HG02798 (cell line): ENCODE measurements at regions not wholly inside any gene's neighbourhood (a gene's known extent, or its start where the extent isn't known, plus 50 kb on each side); places are given as distances from the start of the nearest gene placed in this dataset.

Experiments
- ATAC-seq: cut with Tn5 transposase; IDR thresholded peaks from one replicate; pipeline ENCODE4 v1.9.1; 2021; ENCODE audit warnings: mild to moderate bottlenecking; ENCODE audit not compliant: unreplicated experiment, poor library complexity

- no peak for ATAC-seq
These were observed 656.2 kb downstream of the KCNJ2 start for GRCh38 chr17:70825321-70826125.

- ATAC-seq: no peak
These were observed 660.5 kb downstream of the KCNJ2 start for GRCh38 chr17:70829876-70830275.

DNA sequence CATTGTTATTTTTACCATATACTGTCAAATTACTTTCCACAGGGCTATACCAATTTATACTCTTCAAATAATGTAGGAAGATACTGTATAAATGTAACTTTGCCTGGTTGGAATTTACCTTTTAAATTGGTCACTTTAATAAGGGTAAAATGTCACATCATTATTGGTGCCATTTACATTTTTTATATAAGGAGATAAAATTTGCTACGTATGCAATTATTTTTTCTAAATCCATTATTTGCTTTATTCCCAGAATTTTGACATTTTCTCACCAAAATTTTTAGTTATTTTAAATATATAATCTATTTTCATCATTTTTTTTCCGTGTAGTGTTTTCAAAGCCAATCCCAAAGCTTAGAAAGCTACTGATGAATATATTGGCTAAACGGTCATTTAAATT, 664.7 kb downstream of the KCNJ2 start:
- no peak for ATAC-seq

DNA sequence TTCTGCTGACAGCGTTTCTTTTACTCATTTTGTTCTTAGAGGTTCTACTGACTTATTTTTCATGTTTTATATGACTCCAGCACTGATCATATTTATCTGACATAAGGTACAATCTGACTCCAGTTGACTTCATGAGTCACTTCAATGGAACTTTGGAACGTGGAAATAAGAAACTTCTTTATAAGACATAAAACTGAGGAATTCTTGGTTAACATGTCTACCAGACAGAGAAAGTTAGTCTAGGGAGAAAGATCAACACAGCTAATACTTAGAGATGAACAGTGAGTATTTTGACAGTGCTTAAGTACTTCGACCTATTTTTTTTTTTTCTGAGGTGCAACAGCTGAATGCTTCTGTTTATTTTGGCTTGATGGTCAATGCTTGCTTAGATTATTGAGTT, 679.5 kb downstream of the KCNJ2 start:
- ATAC-seq: no peak

- ATAC-seq: no peak
These were observed 686.2 kb downstream of the KCNJ2 start for GRCh38 chr17:70855401-70856054.

DNA sequence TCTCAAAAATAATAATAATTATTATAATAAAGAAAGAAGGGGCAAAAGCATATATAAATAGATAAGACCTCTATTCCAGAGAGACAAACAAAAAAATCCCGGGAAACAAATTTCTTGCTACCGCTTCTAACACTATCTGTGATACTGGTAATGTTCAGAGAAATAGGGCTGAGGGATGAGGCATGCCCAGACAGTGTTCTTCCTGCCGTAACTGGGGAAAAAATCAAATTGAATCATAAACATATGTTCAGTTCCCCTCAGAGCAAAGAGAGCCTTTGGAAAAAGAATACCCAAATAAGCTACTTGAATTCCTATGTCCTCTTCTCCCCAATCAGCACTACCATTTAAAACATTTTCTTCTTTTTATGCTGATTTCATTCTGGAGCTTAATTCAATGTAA, 688.0 kb downstream of the KCNJ2 start:
- no peak for ATAC-seq

DNA sequence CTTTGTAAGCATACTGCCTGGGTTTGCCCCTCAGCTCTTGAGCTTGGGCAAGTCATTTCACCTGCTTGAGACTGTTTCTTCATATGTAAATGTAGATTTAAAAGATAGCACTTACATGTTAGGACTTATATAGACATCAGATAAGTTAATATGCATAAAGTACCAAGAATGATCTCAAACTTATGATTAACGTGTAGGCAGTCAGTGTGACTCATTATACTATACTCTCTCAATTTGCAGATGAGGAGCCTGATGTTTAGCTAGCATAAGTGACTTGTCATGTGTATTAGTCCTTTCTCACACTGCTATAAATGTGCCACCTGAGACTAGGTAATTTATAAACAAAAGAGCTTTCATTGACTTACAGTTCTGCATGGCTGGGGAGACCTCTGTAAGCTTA, 690.5 kb downstream of the KCNJ2 start:
- no peak for ATAC-seq

DNA sequence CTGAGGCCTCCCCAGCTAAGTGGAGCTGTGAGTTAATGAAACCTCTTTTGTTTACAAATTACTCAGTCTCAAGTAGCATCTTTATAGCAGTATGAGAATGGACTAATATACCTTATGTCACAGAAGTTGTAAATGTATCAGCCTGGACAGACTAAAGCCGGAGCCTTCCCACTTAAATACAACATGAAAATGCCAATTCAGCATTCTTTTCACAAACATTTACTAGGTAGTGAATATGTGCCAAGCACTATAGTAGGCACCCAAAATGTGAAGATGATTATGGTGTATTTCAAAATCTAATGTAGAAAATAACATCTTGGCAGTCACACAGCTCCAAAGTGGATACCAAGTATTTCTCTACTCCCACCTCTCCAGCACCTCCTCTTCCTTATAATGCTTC, 693.0 kb downstream of the KCNJ2 start:
- no peak for ATAC-seq

DNA sequence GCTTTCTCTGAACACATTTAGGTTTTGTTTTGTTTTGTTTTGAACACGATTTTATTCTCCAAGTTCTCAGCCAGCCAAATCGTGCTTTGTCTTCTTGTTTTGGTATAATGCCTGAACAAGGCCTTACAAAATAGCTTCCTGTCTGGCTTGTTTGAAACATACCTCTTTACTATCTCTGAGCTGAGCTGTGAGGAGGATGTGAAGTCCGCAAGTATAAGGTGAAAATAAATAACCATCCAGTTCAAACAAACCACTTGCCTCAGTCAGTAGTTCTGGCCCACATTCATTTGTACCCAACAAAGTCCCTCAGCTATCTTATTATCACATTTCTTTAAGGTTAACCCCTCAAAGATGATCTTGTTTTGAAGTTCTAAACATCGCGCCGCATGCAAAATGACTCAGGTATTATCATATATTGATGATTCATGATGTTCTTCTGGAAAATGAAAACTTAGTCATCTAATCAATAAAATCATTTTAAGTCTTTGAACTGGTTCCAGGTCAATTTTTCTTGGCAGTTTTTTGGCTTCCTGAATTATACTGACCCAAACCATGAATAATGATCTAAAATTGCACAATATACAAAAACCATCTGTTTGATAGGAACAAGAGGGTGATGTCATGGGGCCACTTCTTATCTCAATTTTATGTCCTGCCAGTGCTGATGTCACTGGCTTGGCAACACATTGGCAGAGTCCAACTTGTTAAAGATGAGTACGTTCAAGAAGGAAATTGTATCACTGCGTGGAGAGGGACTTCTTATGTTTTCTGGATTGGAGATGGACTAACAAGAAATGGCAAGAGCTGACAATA, 694.3 kb downstream of the KCNJ2 start:
- ATAC-seq: no peak

GRCh38 chr17:70865993-70866804, 696.9 kb downstream of the KCNJ2 start:
- no peak for ATAC-seq

- ATAC-seq: no peak
These were observed 698.8 kb downstream of the KCNJ2 start for GRCh38 chr17:70868149-70868548.

- ATAC-seq: no peak
These were observed 700.2 kb downstream of the KCNJ2 start for GRCh38 chr17:70869402-70870085.

- no peak for ATAC-seq
These were observed 702.0 kb downstream of the KCNJ2 start for GRCh38 chr17:70871180-70871818.

- ATAC-seq: no peak
These were observed 702.8 kb downstream of the KCNJ2 start for GRCh38 chr17:70872103-70872502.

DNA sequence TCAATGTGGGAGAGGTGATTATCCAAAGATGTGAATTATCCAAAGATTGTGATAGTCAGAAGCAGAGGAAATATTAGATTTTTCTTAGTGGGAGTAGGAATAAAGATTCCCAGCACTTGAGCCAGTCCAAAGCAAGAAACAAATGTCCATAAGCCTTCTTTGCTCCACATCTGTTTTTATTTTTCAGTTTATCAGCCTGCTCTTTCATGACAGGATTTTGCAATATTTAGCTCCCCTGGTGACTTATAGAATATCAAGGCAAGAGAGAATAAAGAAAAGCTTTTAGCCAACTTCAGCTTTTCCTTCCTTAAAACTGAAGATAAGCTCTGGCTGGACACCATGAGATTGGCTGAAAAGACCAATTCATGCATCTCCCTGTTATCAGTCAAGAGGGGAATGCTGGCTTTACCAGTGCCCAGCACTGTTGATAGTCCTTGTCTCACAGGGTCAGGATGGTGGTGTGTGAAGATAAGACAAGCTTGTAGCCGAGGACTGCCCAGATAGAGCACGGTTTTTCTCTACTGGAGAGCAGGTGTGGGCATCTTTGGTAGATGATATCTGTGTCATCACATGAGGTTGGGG, 706.5 kb downstream of the KCNJ2 start:
- no peak for ATAC-seq

GRCh38 chr17:70878879-70879278, 709.5 kb downstream of the KCNJ2 start:
- no peak for ATAC-seq

DNA sequence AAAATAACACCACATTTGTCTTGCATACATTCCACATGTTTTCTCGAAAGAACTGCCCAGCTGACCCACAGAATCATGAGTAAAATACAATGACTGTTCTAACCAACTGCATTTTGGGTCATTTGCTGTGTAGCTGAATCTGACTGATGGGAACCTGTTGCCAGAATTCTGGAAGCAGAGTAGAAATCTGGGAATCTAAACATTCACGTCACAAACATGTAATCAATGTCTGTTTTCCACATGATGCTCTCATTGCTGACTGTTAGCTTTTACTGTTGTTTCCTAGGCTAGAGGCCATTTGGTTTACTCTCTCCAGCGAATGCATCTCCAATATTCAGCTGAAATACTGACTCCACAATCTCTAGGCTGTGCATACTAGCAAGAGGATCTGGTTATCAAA, 710.1 kb downstream of the KCNJ2 start:
- no peak for ATAC-seq

DNA sequence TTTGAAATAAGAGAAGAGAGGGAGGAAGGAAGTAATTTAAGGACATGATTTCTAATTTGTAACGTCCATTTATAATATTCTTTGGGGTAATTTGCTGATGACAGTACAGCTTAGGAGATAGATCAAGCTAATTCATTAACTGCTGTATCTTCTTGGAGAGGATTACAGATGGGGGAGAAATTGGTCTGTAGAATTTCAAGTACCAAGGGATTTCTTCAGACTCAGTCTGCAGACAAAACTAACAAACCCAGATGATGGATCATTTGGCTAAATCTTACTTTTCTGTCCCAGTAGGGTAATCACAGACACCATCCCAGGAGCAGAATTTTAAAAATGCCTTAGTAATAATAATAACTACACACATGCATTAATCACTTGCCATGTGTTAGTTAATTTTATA, 711.8 kb downstream of the KCNJ2 start:
- no peak for ATAC-seq

GRCh38 chr17:70882504-70882903, 713.2 kb downstream of the KCNJ2 start:
- ATAC-seq: no peak
